ENCODE measurements at regions not wholly inside any gene's neighbourhood (a gene's known extent, or its start where the extent isn't known, plus 50 kb on each side); places are given as distances from the start of the nearest gene placed in this dataset.

DNA sequence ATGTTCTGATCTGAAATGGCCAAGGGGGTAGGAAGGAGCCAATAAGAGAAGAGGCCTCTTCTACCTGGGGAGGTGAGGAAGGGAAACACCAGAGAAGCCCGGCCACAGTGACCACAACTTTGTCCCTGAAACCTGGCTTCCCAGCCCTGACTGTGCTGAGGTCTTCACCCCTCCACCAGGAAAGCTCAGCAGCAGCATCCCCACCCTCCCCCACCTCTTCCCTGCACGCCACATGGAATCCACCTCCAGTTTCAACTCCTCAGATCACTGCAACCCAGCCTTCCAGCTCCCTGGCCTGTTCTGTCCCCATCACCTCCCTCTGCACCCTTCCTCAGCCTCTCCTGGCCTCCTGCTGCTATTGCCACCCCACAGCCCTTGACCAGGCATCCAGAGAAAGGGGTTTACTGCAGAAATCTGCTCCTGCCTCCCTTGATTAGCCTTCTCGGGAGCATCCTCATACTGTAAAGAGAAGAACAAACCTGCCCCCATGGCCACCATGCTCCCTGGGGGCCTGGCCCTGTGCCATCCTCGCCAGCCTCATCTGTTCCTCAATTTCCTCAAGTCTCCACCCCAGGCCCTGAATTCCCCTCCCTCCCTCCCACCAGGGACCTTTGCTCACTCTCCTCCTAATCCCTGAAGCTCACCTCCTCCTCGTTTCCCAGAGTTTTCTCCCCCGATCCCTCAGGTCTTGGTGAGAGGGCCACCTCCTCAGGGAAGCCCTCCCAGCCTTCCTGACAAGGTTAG is 450.9 kb downstream of the MATN1 start:
- Histone ChIP-seq H3K27me3 (replicated peaks) (no peaks in the 10 kb centered on the region), H3K36me3 (replicated peaks) (no peaks in the 10 kb centered on the region), H3K27ac (no peak overlapping the region), H3K4me3 (ENCODE audit: low read depth, low read length) (no peak overlapping the region)
- no peak for DNase-seq
- in situ Hi-C loops (cut with HindIII; ENCODE audit: low pct_ligation_motif_present, low sequenced_read_pairs), result no loop called here
- TF ChIP-seq, protein P1, sequence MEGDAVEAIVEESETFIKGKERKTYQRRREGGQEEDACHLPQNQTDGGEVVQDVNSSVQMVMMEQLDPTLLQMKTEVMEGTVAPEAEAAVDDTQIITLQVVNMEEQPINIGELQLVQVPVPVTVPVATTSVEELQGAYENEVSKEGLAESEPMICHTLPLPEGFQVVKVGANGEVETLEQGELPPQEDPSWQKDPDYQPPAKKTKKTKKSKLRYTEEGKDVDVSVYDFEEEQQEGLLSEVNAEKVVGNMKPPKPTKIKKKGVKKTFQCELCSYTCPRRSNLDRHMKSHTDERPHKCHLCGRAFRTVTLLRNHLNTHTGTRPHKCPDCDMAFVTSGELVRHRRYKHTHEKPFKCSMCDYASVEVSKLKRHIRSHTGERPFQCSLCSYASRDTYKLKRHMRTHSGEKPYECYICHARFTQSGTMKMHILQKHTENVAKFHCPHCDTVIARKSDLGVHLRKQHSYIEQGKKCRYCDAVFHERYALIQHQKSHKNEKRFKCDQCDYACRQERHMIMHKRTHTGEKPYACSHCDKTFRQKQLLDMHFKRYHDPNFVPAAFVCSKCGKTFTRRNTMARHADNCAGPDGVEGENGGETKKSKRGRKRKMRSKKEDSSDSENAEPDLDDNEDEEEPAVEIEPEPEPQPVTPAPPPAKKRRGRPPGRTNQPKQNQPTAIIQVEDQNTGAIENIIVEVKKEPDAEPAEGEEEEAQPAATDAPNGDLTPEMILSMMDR (IDR thresholded peaks at IDR 0.05; ENCODE audit: low read depth, low read length, missing control alignments), result no peak

DNA sequence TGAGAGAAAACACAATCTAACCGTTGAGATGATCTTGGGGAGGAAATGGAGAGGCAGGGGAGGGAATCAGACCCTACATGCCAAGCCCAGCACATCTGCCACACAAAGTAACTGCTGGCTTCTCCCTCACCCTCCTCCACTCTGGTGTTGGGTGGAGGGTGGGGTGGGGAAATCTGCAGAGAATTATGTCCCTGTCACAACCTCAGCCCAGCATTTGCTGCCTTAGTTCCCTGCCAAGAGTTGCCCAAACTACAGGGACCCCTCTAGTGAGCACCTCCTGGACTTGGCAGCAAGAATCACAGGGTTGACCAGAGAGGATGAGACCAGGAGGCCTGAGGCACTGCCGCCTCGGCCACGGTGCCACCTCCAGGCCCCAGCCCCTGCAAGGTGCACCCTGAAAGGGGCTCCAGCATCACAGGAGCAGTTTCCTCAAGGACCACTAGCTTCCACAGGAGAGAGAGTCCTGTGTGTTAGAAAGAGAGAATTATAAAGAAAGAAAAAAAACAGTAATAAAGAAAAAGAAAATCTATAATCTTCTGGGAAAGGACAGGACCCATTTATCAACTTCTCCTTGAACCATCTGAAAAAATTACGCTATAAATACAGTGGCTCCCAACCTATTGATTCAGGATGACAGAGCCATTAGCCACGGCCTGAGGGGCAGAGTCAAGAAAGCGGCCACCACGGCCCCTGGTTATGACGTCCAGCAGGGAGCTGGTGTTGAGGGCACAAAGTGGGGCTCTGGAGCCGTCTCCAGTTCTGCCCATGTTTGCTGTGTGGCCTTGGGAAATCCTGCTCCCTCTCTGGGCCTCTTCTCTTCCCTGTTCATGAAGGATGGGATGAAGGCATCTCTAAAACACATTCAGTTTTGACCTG is 451.7 kb downstream of the MATN1 start:
- Histone ChIP-seq H3K27me3 (replicated peaks) (no peaks in the 10 kb centered on the region), H3K36me3 (replicated peaks) (no peaks in the 10 kb centered on the region), H3K27ac (no peak overlapping the region), H3K4me3 (ENCODE audit: low read depth, low read length) (no peak overlapping the region)
- TF ChIP-seq, protein P1 (IDR thresholded peaks at IDR 0.05; ENCODE audit: low read depth, low read length, missing control alignments), result no peak
- no peak for DNase-seq
- in situ Hi-C loops (cut with HindIII; ENCODE audit: low pct_ligation_motif_present, low sequenced_read_pairs), result no loop called here

DNA sequence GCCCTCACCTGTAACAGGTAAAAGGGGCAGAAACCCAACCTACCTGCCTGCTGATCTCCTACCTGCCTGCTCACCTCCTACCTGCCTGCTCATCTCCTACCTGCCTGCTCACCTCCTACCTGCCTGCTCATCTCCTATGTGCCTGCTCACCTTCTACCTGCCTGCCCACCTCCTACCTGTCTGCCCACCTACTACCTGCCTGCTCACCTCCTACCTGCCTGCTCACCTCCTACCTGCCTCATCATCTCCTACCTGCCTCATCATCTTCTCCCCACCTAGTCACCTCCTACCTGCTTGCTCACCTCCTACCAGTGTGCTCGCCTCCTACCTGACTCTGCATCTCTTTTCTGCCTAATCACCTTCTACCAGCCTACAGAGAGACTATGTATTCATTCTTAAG is 452.9 kb downstream of the MATN1 start:
- in situ Hi-C loops (cut with HindIII; ENCODE audit: low pct_ligation_motif_present, low sequenced_read_pairs), result no loop called here
- H3K36me3 ChIP-seq (replicated peaks), result no peaks in the 10 kb centered on the region
- no peak for DNase-seq

DNA sequence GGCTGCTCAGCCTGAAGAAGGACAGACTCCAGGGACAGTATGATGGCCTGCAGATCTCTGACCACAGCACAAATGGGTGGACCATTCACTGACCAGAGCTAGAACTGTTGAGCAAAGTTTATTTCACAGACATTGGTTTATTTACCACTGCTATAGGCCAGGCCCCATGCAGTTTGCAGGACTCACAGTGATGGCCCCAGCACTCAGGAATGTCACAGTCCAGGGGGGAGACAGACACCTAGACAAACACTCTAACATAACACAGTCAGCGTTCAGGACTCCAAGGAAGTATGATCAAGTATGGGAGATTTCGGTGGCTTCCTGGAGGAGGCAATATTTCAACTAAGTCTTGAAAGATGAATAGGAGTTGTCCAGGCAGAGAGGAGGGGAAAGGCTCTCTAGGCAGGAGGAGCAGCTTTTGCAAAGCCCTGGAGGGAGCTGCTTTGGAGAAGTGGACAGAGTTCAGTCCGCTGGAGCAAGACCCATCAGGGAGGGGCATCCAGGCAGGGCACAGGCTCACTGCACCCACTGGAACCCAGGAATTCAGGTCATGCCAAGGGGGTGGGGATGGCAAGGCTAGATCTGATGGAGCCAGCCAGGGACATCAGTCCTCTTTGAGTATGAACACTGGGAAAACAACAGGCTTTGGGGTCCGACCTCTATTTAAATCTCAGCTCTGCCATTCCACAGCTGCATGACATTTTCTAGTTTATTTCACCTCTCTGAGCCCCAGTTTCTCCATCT is 454.3 kb downstream of the MATN1 start:
- in situ Hi-C loops (cut with HindIII; ENCODE audit: low pct_ligation_motif_present, low sequenced_read_pairs), result no loop called here
- H3K27me3 ChIP-seq (replicated peaks), result no peaks in the 10 kb centered on the region
- H3K27ac ChIP-seq, result no peak overlapping the region
- DNase-seq, result no peak
- no peak overlapping the region for H3K4me3 ChIP-seq (ENCODE audit: low read depth, low read length)
- TF ChIP-seq, protein P1 (IDR thresholded peaks at IDR 0.05; ENCODE audit: low read depth, low read length, missing control alignments), result no peak
- H3K36me3 ChIP-seq (replicated peaks), result no peaks in the 10 kb centered on the region

More for the DNA sequence above, 452.9 kb downstream of the MATN1 start:
- TF ChIP-seq, protein P1 (IDR thresholded peaks at IDR 0.05; ENCODE audit: low read depth, low read length, missing control alignments), result no peak
- H3K27me3 ChIP-seq (replicated peaks), result no peaks in the 10 kb centered on the region
- no peak overlapping the region for H3K27ac ChIP-seq
- no peak overlapping the region for H3K4me3 ChIP-seq (ENCODE audit: low read depth, low read length)

DNA sequence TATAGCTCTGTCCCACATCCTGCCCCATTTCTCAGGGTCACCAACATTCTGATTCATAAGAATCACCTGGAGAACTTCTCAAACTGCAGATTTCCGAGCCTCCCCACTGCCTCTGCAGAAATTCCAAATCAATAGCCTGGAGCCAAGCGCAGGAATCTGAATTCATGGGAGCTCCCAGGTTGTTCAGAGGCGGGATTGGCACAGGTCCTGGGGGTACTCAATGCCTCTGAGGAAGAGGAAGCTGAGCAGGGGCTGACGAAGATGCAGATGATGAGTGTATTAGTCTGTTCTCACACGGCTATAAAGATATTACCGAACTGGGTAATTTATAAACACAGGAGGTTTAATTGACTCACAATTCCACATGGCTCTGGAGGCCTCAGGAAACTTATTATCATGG is 455.5 kb downstream of the MATN1 start:
- TF ChIP-seq, protein P1 (IDR thresholded peaks at IDR 0.05; ENCODE audit: low read depth, low read length, missing control alignments), result no peak
- Histone ChIP-seq H3K27ac (no peak overlapping the region), H3K36me3 (replicated peaks) (no peaks in the 10 kb centered on the region), H3K27me3 (replicated peaks) (no peaks in the 10 kb centered on the region), H3K4me3 (ENCODE audit: low read depth, low read length) (no peak overlapping the region)
- DNase-seq, result no peak
- in situ Hi-C loops (cut with HindIII; ENCODE audit: low pct_ligation_motif_present, low sequenced_read_pairs), result no loop called here
